CD4-positive, alpha-beta T cell treated with Interleukin-21 for 1 hour (primary cell): ENCODE measurements at regions not wholly inside any gene's neighbourhood (a gene's known extent, or its start where the extent isn't known, plus 50 kb on each side); places are given as distances from the start of the nearest gene placed in this dataset.
A peak's percentile ranks its signal among the peaks of the same experiment; 100 is the strongest.

Experiments used
- DNase-seq: peaks from one replicate; pipeline ENCODE4 v3.0.0-alpha.2; 2020

DNA sequence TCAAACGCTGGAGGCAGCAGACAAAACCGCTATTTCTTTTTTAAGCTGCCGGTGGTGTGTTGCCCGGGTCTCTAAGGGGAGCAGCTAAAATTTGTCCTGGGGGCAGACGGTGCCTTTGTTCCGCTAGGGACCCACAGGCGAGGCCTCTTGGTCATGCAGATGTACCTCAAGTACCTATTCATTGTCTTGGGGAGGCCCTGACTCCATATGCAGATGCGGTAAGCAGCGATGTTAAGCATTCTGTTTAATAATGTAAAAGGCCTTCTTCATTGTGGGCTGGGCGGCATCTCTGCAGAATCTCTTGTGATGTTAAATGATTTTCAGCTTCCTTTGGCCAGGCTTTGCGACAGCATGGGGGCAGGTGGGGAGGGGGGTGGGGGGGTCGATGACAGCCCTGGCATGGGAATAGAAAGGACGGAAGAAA, 98.9 kb upstream of the PJA1 start:
- no peak for DNase-seq

- no peak for DNase-seq
These were observed 98.1 kb upstream of the PJA1 start for GRCh38 chrX:69263251-69263820.

- DNase-seq, result no peak
These were observed 97.0 kb upstream of the PJA1 start for GRCh38 chrX:69262036-69262936.

DNA sequence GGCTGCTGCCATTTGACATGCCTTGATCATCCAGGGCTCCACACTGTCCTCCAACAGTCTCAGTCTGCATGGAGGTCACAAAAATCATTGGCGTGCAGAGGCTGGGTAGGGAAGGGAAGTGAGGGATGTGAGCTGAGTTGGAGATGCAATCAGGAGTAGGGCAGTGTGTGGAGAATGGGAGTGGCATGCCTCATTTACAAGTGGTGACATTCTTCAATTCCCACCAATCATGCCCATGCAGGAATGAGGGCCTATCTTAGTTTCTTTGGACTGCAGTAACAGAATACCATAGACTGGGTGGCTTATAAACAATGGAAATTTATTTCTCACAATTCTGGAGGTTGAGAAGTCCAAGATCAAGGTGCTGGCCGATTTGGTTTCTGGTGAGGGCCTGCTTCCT, 94.9 kb upstream of the PJA1 start:
- DNase-seq, result no peak

DNA sequence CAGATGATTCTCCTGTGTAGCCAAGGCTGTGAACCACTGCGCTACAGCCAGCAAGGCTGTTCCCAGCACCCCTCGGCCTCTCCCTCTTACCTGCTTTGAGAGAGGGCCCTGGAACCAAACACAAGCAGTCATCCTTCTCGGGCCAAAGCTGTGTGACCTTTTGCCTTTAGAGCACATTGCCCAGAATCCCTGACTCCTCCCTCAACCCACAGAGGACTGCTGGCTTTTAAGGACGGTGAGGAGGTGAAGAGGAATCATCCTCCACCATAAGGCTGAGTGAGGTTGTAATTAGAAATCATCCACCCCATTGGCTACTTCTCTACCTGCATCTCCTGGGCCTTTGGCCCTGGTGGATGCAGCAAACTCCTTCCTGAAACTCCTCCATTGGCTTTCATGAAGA, 93.6 kb upstream of the PJA1 start:
- no peak for DNase-seq

DNA sequence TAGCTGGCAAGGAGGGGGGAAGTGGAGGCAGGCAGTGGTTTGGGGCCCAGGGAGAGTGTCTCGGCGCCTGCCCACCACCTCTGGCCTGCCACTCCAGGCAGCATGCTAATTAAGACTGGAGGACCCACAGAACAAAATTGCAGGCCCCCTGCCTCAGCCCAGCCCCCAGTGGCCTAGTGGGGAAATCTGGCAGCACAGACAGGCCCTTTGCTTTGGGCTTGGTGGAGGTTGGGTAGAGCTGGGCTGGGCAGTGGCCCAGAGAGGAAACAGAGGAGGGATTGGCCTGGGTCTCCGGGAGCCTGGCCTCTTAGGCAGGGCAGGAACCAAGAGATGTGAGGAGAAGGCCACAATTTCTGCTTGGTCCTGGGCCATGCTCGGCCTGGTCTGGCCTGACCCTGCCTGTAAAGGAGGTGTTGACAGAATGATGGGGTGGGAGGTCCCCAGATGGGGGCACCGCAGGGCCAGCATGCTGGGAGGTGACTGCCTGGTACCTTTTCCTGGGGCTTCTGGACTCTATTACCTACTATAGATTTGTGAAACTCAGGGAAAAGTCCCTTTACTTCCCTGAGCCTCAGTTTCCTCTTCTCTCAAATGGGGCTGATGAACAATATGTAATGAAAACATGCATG, 92.4 kb upstream of the PJA1 start:
- no peak for DNase-seq

GRCh38 chrX:69256291-69256565, 91.0 kb upstream of the PJA1 start:
- DNase-seq, result no peak

DNA sequence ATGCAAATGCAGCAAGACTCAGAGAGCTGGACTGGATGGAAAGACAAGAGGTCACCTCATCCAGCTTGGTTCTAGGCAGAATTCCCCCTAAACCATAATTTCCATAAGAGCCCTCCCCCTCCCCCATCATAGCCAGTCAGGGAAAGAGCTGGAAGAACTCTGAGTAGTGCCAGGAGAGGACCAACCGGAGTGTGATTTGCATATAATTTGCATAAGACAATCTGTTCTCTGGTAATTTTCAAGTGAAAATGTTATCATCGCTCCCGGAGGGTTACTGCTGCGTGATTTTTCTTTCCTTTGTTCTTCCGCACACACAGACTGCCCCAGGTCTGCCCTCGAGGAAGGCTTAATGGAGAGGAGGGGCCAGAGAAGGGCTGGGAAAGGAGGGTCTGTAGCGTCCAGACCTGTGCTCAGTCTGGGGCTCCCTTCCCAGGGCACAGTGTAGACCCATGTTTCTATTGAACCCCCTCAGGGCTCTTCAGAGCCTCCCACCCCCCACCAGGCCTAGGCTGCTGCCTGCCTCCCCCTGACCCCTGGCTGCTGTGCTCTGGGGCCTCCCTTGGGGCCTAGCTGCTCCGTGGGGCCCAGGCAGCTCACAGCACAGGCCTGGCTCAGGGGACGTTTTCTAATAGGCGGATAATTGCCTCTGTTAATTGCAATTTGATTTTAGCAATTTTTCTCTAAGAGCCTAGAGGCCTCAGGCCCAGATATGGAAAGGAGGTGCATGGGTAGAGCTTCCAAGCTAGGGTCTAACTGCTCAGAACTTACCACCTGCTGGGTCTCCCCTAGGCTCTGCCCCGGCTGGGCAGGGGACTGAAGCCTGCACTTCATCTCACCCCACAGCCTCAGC, 90.4 kb upstream of the PJA1 start:
- no peak for DNase-seq

- DNase-seq, result no peak
These were observed 88.6 kb upstream of the PJA1 start for GRCh38 chrX:69253821-69254220.

DNA sequence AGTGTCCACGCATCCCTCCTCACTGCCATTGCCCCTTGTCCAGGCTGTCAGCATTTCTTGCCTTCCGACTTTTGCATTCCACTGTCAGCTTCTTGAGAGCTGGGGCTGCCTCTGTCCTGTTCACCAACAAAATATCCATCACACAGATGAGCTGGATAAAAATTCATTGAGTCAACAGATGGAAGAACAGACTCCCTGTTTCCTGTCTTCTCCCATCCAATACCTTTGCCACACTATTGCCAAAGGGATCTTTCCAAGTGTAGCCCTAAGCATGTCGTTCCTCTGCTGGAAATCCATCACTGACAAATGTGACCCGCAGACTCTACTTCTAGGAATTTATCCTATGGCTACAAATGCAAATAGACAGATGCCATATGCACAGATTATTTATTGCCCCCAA, 78.0 kb upstream of the PJA1 start:
- no peak for DNase-seq

- no peak for DNase-seq
These were observed 73.6 kb upstream of the PJA1 start for GRCh38 chrX:69238887-69239231.

- no peak for DNase-seq
These were observed 73.0 kb upstream of the PJA1 start for GRCh38 chrX:69238114-69238886.

DNA sequence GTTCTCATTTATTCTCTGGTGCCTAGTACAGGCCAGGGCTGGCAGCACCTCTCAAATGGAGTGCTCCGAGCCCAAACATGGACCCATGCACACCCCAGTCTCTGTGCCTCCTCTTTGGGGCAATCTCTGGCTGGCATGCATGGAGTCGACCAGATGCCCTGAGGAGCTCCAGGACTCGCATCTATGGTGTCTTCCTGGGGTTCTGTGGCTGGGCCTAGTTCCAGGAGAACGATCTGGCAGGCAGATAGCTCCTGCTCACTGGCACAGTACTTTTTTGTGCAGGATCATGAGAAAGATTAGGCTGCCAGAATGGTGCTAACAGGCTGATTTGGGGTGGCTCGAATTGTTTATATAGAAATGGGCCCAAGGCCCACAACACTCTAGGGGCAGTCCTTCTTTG, 72.0 kb upstream of the PJA1 start:
- DNase-seq, result no peak

GRCh38 chrX:69236641-69237040, 71.4 kb upstream of the PJA1 start:
- no peak for DNase-seq

- no peak for DNase-seq
These were observed 69.4 kb upstream of the PJA1 start for GRCh38 chrX:69234624-69235023.

DNA sequence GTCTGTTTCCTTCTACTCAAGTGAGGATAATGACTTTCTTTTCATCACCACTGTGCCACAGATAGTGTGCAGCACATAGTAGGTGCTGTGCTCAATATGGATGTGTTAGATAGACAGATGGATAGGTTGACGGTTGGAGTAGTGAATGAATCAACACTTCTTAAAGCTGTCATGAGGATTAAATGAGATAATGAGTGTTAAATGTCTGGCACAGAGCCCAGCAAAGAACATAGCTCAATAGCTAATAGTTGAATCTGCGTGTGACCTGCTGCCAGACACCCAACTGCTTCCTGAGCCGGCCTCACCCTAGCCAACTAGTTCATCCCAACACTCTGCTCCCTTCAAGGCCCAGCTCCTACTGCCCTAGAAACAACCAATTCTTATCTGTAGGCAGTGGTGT, 67.7 kb upstream of the PJA1 start:
- DNase-seq, result no peak

GRCh38 chrX:69231903-69232302, 66.7 kb upstream of the PJA1 start:
- no peak for DNase-seq

- DNase-seq, result no peak
These were observed 64.2 kb upstream of the PJA1 start for GRCh38 chrX:69229436-69229835.

GRCh38 chrX:69228732-69229131, 63.5 kb upstream of the PJA1 start:
- no peak for DNase-seq

GRCh38 chrX:69226459-69227158, 61.4 kb upstream of the PJA1 start:
- DNase-seq, result no peak

DNA sequence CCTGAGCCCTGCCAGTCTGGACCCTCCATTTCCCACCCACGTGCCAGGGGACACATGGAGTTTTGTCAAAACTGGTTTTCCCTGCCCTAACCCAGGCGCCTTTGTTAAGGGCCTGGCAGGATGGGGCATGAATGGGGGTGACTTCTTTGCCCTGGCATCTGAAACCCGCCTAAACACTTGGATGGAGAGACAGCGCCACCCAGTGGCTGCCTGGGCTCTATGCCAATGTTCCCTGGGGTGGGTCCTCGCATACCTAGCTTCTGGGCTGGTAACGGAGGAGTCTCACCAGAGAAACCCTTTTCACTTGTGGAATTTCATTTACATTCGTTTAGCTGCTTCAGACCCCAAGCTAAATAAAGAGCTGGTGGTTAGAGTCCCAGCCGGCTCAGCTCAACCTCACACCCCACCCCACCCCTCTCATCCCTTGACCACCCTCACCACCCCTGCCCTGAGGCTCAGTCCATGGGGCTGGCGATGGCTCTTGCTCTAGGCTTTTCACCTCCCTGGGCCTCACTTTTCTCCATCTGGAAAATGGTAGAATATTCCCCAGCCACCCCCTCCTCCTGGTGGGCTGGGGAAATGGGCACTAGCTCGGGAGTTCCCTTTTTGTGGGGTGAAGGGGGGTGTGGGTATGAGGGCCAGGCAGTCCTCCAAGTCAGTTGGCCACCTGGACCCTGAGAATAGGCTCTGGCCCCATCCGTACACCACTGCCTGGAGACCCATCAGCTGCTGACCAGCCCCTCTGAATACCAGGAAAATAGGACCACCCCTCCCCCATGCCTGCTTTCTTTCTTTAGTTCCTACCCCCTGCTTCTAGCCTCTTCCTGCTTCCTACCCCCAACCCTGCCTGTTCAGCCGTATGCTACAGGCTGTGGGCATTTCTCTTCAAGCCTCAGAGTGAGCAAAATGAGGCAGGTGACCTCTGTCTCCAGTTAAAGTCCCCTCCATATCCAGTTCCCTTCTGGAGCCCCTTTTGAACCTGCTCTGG, 57.1 kb upstream of the PJA1 start:
- DNase-seq, result peak; percentile 72
